ENCODE measurements at regions not wholly inside any gene's neighbourhood (a gene's known extent, or its start where the extent isn't known, plus 50 kb on each side); places are given as distances from the start of the nearest gene placed in this dataset.

DNA sequence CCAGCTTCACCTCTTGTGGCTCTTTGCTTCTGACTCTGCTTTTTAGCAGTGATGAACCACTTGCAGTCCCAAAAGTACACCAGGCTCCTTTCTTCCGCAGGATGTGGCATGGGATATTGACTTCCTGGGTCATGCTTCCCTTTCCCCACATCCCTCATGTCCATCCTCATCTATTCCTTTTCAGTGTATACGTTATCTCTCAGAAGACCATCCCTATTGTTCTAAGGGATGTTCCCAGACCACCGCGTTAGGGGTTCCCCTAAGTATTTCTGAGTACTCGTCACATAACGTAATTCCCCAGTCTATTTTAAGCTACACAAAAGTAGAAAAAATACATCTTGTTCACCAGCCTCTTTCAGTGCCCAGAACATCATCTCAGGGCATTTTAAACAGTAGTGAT lies 71.1 kb upstream of the NLGN4X start:
- Histone ChIP-seq H3K4me3 (ENCODE audit: low read depth, low read length) (no peak overlapping the region), H3K27ac (no peak overlapping the region), H3K27me3 (replicated peaks) (no peaks in the 10 kb centered on the region), H3K36me3 (replicated peaks) (no peaks in the 10 kb centered on the region)
- in situ Hi-C loops (cut with HindIII; ENCODE audit: low pct_ligation_motif_present, low sequenced_read_pairs), result no loop called here
- TF ChIP-seq, protein P1, sequence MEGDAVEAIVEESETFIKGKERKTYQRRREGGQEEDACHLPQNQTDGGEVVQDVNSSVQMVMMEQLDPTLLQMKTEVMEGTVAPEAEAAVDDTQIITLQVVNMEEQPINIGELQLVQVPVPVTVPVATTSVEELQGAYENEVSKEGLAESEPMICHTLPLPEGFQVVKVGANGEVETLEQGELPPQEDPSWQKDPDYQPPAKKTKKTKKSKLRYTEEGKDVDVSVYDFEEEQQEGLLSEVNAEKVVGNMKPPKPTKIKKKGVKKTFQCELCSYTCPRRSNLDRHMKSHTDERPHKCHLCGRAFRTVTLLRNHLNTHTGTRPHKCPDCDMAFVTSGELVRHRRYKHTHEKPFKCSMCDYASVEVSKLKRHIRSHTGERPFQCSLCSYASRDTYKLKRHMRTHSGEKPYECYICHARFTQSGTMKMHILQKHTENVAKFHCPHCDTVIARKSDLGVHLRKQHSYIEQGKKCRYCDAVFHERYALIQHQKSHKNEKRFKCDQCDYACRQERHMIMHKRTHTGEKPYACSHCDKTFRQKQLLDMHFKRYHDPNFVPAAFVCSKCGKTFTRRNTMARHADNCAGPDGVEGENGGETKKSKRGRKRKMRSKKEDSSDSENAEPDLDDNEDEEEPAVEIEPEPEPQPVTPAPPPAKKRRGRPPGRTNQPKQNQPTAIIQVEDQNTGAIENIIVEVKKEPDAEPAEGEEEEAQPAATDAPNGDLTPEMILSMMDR (IDR thresholded peaks at IDR 0.05; ENCODE audit: low read depth, low read length, missing control alignments), result no peak
- no peak for DNase-seq

DNA sequence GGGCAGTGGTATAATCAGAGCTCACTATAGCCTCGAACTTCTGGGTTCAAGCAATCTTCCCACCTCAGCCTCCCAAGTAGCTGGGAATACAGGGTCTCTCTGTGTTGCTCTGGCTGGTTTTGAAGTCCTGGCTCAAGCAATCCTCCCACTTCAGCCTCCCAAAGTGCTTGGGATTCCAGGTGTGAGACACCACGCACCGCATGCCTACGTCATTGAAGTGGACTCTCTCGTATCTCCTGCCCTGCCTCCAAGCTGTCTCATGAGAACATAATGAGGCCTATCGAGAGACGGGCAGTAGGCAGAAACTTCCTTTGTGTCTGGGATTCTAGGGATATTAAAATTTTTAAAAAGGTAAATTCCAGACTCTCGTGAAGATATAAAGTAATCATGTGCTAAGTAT lies 65.0 kb upstream of the NLGN4X start:
- in situ Hi-C loops (cut with HindIII; ENCODE audit: low pct_ligation_motif_present, low sequenced_read_pairs), result no loop called here
- no peak overlapping the region for H3K27ac ChIP-seq
- H3K36me3 ChIP-seq (replicated peaks), result no peaks in the 10 kb centered on the region
- no peak overlapping the region for H3K4me3 ChIP-seq (ENCODE audit: low read depth, low read length)
- TF ChIP-seq, protein P1 (IDR thresholded peaks at IDR 0.05; ENCODE audit: low read depth, low read length, missing control alignments), result no peak
- DNase-seq, result no peak
- no peaks in the 10 kb centered on the region for H3K27me3 ChIP-seq (replicated peaks)

DNA sequence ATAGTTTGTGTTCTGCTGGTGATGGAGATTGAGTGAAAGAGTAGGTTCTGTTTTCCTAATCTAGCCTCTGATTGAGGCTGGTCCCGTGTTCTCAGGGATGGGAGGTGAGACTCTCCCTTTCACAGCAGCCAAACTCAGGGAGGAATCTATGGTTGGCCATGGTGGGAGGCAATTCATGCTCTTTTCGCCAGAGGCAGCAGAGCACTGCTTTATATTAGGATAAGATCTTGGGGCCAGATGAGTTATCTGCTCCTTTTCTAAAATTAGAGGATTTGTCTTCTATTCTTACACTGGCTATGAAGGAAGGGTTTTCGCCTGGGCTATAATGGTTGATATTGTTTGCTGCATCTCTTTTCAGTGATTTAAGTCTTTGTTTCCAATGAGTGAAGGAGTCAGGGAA lies 63.9 kb upstream of the NLGN4X start:
- DNase-seq, result no peak
- Histone ChIP-seq H3K27ac (no peak overlapping the region), H3K36me3 (replicated peaks) (no peaks in the 10 kb centered on the region), H3K27me3 (replicated peaks) (no peaks in the 10 kb centered on the region), H3K4me3 (ENCODE audit: low read depth, low read length) (no peak overlapping the region)
- TF ChIP-seq, protein P1 (IDR thresholded peaks at IDR 0.05; ENCODE audit: low read depth, low read length, missing control alignments), result no peak
- in situ Hi-C loops (cut with HindIII; ENCODE audit: low pct_ligation_motif_present, low sequenced_read_pairs), result no loop called here

DNA sequence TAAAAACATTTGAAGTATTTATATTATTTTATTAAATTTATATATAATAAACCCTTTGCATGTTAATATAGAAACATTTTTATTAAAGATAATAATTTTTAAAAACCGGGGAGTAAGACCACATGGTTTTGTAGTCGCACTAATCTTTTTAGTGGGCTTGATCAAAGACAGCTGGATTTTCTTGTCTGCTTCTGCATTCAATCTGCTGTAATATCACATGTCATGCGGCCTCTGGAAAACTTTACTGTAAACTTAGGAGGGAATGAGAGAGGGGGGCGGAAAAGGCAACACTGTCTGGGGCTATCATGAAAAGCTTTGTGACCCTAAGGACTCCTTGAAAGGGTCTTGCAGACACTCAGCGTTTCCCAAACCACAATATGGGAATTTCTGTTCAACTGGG lies 62.8 kb upstream of the NLGN4X start:
- Histone ChIP-seq H3K27me3 (replicated peaks) (no peaks in the 10 kb centered on the region), H3K4me3 (ENCODE audit: low read depth, low read length) (no peak overlapping the region), H3K27ac (no peak overlapping the region), H3K36me3 (replicated peaks) (no peaks in the 10 kb centered on the region)
- TF ChIP-seq, protein P1 (IDR thresholded peaks at IDR 0.05; ENCODE audit: low read depth, low read length, missing control alignments), result no peak
- no peak for DNase-seq
- in situ Hi-C loops (cut with HindIII; ENCODE audit: low pct_ligation_motif_present, low sequenced_read_pairs), result no loop called here

DNA sequence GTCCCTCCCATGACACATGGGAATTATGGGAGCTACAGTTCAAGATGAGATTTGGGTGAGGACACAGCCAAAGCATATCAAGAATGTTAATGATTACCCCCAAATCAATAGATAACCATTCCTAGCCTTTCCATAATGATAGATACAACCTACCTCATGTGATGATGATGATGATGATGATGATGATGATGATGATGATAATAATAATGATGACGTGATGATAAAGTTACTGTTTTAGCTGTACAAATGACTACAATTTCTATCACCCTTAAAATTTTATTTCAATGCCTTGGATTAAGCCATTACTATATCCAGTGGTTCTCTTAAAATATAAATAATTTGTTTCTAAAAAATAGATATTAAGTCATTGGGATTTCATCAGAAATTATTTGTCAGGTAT lies 55.2 kb upstream of the NLGN4X start:
- Histone ChIP-seq H3K4me3 (ENCODE audit: low read depth, low read length) (no peak overlapping the region), H3K36me3 (replicated peaks) (no peaks in the 10 kb centered on the region), H3K27me3 (replicated peaks) (no peaks in the 10 kb centered on the region), H3K27ac (no peak overlapping the region)
- no peak for DNase-seq
- TF ChIP-seq, protein P1 (IDR thresholded peaks at IDR 0.05; ENCODE audit: low read depth, low read length, missing control alignments), result no peak
- in situ Hi-C loops (cut with HindIII; ENCODE audit: low pct_ligation_motif_present, low sequenced_read_pairs), result no loop called here

DNA sequence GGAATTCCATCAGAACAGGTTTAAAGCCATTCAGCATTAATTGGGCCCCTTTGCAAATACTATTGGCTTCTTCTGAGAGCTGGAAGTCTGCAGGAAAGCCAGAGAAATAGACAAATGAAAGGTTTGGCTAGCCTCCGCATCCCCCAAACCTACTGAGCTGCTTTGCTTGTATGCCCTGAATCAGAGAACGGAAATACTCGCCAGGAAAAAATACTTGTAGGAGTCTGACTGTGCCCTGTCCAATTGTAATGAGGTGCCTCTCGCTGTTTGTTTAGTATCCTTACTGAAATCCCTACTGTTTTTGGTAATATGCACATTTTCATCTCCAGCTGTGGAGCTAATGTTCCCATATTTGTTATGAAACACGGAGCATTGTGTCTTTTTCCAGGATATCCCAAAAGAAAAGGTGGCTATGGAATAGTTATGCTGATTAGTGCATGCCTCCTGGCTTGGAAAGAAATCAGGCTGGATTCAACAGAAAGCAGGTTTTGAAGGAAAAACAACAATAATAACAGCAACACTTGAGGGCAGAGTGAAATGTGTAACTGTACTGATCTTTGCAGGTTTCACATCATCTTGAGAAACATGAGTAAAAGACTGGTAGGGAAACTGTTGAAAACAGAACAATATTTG lies 50.7 kb upstream of the NLGN4X start:
- no peak for DNase-seq
- Histone ChIP-seq H3K4me3 (ENCODE audit: low read depth, low read length) (no peak overlapping the region), H3K27me3 (replicated peaks) (no peaks in the 10 kb centered on the region), H3K36me3 (replicated peaks) (no peaks in the 10 kb centered on the region), H3K27ac (no peak overlapping the region)
- TF ChIP-seq, protein P1 (IDR thresholded peaks at IDR 0.05; ENCODE audit: low read depth, low read length, missing control alignments), result no peak
- in situ Hi-C loops (cut with HindIII; ENCODE audit: low pct_ligation_motif_present, low sequenced_read_pairs), result no loop called here
